ENCODE measurements at regions not wholly inside any gene's neighbourhood (a gene's known extent, or its start where the extent isn't known, plus 50 kb on each side); places are given as distances from the start of the nearest gene placed in this dataset.

DNA sequence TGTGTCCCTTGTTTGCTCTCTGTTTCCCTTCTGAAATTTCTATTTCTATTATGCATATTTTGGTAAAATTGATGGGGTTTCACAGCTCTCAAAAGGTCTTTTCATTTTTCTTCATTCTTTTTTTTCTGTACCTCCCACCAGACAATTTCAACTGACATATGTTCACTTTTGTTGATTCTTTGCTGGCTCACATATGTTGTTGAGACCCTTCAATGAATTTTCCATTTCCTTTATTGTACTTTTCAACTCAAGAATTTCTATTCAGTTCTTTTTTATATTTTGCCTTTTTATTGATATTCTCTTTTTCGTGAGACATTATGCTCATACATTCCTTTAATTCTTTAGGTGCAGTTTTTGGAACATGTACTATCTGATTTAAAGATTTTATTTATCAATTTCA is 102.6 kb upstream of the GRIK1 start:
- H3K4me3 ChIP-seq (ENCODE audit: low read length) = no peak overlapping the region
- H3K27ac ChIP-seq (ENCODE audit: low read length) = no peak overlapping the region
- no peak for TF ChIP-seq EP300 (conservative IDR thresholded peaks at IDR 0.05; ENCODE audit: poor library complexity, severe bottlenecking)
- TF ChIP-seq, protein P1, sequence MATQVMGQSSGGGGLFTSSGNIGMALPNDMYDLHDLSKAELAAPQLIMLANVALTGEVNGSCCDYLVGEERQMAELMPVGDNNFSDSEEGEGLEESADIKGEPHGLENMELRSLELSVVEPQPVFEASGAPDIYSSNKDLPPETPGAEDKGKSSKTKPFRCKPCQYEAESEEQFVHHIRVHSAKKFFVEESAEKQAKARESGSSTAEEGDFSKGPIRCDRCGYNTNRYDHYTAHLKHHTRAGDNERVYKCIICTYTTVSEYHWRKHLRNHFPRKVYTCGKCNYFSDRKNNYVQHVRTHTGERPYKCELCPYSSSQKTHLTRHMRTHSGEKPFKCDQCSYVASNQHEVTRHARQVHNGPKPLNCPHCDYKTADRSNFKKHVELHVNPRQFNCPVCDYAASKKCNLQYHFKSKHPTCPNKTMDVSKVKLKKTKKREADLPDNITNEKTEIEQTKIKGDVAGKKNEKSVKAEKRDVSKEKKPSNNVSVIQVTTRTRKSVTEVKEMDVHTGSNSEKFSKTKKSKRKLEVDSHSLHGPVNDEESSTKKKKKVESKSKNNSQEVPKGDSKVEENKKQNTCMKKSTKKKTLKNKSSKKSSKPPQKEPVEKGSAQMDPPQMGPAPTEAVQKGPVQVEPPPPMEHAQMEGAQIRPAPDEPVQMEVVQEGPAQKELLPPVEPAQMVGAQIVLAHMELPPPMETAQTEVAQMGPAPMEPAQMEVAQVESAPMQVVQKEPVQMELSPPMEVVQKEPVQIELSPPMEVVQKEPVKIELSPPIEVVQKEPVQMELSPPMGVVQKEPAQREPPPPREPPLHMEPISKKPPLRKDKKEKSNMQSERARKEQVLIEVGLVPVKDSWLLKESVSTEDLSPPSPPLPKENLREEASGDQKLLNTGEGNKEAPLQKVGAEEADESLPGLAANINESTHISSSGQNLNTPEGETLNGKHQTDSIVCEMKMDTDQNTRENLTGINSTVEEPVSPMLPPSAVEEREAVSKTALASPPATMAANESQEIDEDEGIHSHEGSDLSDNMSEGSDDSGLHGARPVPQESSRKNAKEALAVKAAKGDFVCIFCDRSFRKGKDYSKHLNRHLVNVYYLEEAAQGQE (IDR thresholded peaks at IDR 0.05; ENCODE audit: borderline replicate concordance) = no peak
- TF ChIP-seq, protein P2, sequence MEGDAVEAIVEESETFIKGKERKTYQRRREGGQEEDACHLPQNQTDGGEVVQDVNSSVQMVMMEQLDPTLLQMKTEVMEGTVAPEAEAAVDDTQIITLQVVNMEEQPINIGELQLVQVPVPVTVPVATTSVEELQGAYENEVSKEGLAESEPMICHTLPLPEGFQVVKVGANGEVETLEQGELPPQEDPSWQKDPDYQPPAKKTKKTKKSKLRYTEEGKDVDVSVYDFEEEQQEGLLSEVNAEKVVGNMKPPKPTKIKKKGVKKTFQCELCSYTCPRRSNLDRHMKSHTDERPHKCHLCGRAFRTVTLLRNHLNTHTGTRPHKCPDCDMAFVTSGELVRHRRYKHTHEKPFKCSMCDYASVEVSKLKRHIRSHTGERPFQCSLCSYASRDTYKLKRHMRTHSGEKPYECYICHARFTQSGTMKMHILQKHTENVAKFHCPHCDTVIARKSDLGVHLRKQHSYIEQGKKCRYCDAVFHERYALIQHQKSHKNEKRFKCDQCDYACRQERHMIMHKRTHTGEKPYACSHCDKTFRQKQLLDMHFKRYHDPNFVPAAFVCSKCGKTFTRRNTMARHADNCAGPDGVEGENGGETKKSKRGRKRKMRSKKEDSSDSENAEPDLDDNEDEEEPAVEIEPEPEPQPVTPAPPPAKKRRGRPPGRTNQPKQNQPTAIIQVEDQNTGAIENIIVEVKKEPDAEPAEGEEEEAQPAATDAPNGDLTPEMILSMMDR (IDR thresholded peaks at IDR 0.05; ENCODE audit: poor library complexity, severe bottlenecking) = no peak
- TF ChIP-seq POLR2AphosphoS5 (IDR thresholded peaks at IDR 0.05) = no peak
- TF ChIP-seq MXI1 (conservative IDR thresholded peaks at IDR 0.05; ENCODE audit: poor library complexity, severe bottlenecking) = no peak
- no peak for TF ChIP-seq TAF1 (IDR thresholded peaks at IDR 0.05; ENCODE audit: low read depth)
- TF ChIP-seq SMC3 (conservative IDR thresholded peaks at IDR 0.05; ENCODE audit: poor library complexity) = no peak
- no peak for TF ChIP-seq EZH2 (IDR thresholded peaks at IDR 0.05; ENCODE audit: borderline replicate concordance, insufficient read depth, low read length, poor library complexity, severe bottlenecking)
- TF ChIP-seq RAD21 (conservative IDR thresholded peaks at IDR 0.05) = no peak
- no peaks in the 10 kb centered on the region for H3F3A ChIP-seq (ENCODE audit: insufficient read depth, low read length, poor library complexity, severe bottlenecking)
- no peaks in the 10 kb centered on the region for H3K79me2 ChIP-seq (replicated peaks; ENCODE audit: insufficient read depth, low read length)
- no peak overlapping the region for H3K4me2 ChIP-seq (ENCODE audit: low read length)
- no peaks in the 10 kb centered on the region for H3K9me2 ChIP-seq (ENCODE audit: insufficient read depth, low read length)
- H3K36me3 ChIP-seq (ENCODE audit: insufficient read depth, low read length) = no peaks in the 10 kb centered on the region
- H4K20me1 ChIP-seq (ENCODE audit: insufficient read depth) = no peaks in the 10 kb centered on the region
- H2AFZ ChIP-seq (ENCODE audit: low read depth, low read length) = no peak overlapping the region
- no peaks in the 10 kb centered on the region for H3K27me3 ChIP-seq (ENCODE audit: insufficient read depth, low read depth, low read length)
- no peaks in the 10 kb centered on the region for H3K9me3 ChIP-seq (ENCODE audit: low read length)
- H3K9ac ChIP-seq (ENCODE audit: low read length) = no peak overlapping the region

DNA sequence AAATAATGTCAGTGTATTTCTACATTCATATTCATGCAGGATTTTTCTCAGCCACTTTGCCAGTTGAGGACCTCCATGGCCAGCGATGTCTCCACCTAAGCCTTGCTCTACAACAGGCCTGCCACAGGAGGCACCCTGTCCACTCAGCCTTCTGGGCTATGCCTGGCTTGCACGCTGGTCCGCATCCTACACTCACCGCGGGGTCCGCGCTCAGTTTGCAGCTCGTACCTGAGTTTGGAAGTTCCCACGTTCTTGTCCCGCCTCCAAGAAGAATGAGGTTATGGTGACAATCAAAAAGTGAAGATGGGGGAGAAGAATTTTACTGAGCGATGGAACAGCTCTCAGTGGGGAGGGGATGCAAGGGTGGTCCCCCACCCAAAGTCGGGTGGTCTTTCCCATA is 93.6 kb upstream of the GRIK1 start:
- no peaks in the 10 kb centered on the region for H3K9me3 ChIP-seq (ENCODE audit: low read length)
- no peak for TF ChIP-seq POLR2AphosphoS5 (IDR thresholded peaks at IDR 0.05)
- no peak for TF ChIP-seq EZH2 (IDR thresholded peaks at IDR 0.05; ENCODE audit: borderline replicate concordance, insufficient read depth, low read length, poor library complexity, severe bottlenecking)
- no peak for TF ChIP-seq RAD21 (conservative IDR thresholded peaks at IDR 0.05)
- no peak for TF ChIP-seq EP300 (conservative IDR thresholded peaks at IDR 0.05; ENCODE audit: poor library complexity, severe bottlenecking)
- TF ChIP-seq MXI1 (conservative IDR thresholded peaks at IDR 0.05; ENCODE audit: poor library complexity, severe bottlenecking) = no peak
- TF ChIP-seq, protein P2 (IDR thresholded peaks at IDR 0.05; ENCODE audit: poor library complexity, severe bottlenecking) = no peak
- no peak for TF ChIP-seq SMC3 (conservative IDR thresholded peaks at IDR 0.05; ENCODE audit: poor library complexity)
- TF ChIP-seq, protein P1 (IDR thresholded peaks at IDR 0.05; ENCODE audit: borderline replicate concordance) = no peak
- no peak for TF ChIP-seq TAF1 (IDR thresholded peaks at IDR 0.05; ENCODE audit: low read depth)
- H3K27me3 ChIP-seq (ENCODE audit: insufficient read depth, low read depth, low read length) = no peaks in the 10 kb centered on the region
- no peaks in the 10 kb centered on the region for H3K79me2 ChIP-seq (replicated peaks; ENCODE audit: insufficient read depth, low read length)
- no peaks in the 10 kb centered on the region for H3F3A ChIP-seq (ENCODE audit: insufficient read depth, low read length, poor library complexity, severe bottlenecking)
- H3K36me3 ChIP-seq (ENCODE audit: insufficient read depth, low read length) = no peaks in the 10 kb centered on the region
- no peak overlapping the region for H3K9ac ChIP-seq (ENCODE audit: low read length)
- H3K4me3 ChIP-seq (ENCODE audit: low read length) = no peak overlapping the region
- H3K9me2 ChIP-seq (ENCODE audit: insufficient read depth, low read length) = no peaks in the 10 kb centered on the region
- H4K20me1 ChIP-seq (ENCODE audit: insufficient read depth) = no peaks in the 10 kb centered on the region
- H3K27ac ChIP-seq (ENCODE audit: low read length) = no peak overlapping the region
- H3K4me2 ChIP-seq (ENCODE audit: low read length) = no peak overlapping the region
- H2AFZ ChIP-seq (ENCODE audit: low read depth, low read length) = no peak overlapping the region
